Heart left ventricle (tissue), 13 donors: ENCODE measurements at regions not wholly inside any gene's neighbourhood (a gene's known extent, or its start where the extent isn't known, plus 50 kb on each side); places are given as distances from the start of the nearest gene placed in this dataset.

ENCODE experiments used
- POLR2A ChIP-seq, 2 donors: fragments of 450-650 bp; IDR thresholded peaks; one replicate each; pipeline ENCODE4 v1.6.1; 2017; ENCODE audit warnings: antibody characterized with exemption in 2 of 2, mild to moderate bottlenecking in 2 of 2, moderate library complexity in 2 of 2
- TF ChIP-seq, protein P1 (sequence below), 12 donors: fragments of 200-600 bp; sonication (generic) in 4 of 12; IDR thresholded peaks; one replicate each; pipeline versions ENCODE4 v1.5.0 to v1.8.0; 2018 to 2022; ENCODE audit warnings: antibody characterized with exemption in 12 of 12, mild to moderate bottlenecking in 5 of 12
- donor health status: ischemic (EF 13 %, LVEDD 7.1; RV severe dilation, severe dysfunction).
- donor health status: DM: no; HTN: yes; CAD: no.
- donor health status: DM: no; HTN: no; CAD: no.
- donor health status: ischemic (EF 25% LVEDD 6.9; RV normal size, moderate dysfunction).
- donor health status: ischemic (EF 25% LVEDD 5.7; RV mildly dilated, moderate dysfunction).
- donor health status: ischemic (EF 35%, LVEDD 5.7; RV mildly dilated, moderate dysfunction).
- donor health status: nonischemic (EF 11% LVEDD 7.7; RV severe dilation, severe dysfunction).
- donor health status: DM: yes; HTN: yes; CAD: no.
- donor health status: PGD.
- donor health status: ischemic (EF 29% LVEDD 5.4; RV normal size, mild dysfunction).
- donor health status: nonischemic (EF 23%, LVEDD 6.1; RV moderate dilation, normal function).

DNA sequence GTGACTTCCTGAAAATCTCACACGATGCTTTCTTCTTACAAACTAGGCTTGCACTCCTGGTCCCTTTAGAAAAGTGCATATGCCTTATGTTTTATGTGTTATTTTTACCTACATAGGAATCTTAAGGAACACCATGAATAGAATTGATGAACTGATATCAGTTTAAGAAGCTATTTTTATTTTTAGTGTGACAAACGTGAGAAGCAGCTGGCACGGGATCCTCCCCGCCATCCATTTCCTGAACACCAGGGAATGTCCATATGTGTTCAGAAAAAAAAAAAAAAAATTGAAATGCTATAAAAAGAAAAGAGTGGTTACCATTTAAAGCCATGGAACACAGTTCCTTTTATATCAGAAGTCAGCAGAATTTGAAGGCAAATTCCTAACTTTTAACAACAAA lies 1096.1 kb upstream of the PRKX start:
- TF ChIP-seq, protein P1, sequence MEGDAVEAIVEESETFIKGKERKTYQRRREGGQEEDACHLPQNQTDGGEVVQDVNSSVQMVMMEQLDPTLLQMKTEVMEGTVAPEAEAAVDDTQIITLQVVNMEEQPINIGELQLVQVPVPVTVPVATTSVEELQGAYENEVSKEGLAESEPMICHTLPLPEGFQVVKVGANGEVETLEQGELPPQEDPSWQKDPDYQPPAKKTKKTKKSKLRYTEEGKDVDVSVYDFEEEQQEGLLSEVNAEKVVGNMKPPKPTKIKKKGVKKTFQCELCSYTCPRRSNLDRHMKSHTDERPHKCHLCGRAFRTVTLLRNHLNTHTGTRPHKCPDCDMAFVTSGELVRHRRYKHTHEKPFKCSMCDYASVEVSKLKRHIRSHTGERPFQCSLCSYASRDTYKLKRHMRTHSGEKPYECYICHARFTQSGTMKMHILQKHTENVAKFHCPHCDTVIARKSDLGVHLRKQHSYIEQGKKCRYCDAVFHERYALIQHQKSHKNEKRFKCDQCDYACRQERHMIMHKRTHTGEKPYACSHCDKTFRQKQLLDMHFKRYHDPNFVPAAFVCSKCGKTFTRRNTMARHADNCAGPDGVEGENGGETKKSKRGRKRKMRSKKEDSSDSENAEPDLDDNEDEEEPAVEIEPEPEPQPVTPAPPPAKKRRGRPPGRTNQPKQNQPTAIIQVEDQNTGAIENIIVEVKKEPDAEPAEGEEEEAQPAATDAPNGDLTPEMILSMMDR (IDR thresholded peaks at IDR 0.05), result no peak
- TF ChIP-seq POLR2A (IDR thresholded peaks at IDR 0.05), result no peak
